Neural progenitor cell (in vitro differentiated cells): ENCODE measurements at regions not wholly inside any gene's neighbourhood (a gene's known extent, or its start where the extent isn't known, plus 50 kb on each side); places are given as distances from the start of the nearest gene placed in this dataset.

Experiments used
- EZH2phosphoT487 ChIP-seq: fragments of 200-600 bp; sonication (generic); IDR thresholded peaks from 2 replicates; pipeline ENCODE4 v1.6.1; 2017; ENCODE audit warnings: antibody characterized with exemption
- TF ChIP-seq, protein P1 (sequence below): fragments of 200-600 bp; sonication (generic); IDR thresholded peaks from 2 replicates; pipeline ENCODE4 v1.5.1; 2017; ENCODE audit warnings: antibody characterized with exemption, mild to moderate bottlenecking

DNA sequence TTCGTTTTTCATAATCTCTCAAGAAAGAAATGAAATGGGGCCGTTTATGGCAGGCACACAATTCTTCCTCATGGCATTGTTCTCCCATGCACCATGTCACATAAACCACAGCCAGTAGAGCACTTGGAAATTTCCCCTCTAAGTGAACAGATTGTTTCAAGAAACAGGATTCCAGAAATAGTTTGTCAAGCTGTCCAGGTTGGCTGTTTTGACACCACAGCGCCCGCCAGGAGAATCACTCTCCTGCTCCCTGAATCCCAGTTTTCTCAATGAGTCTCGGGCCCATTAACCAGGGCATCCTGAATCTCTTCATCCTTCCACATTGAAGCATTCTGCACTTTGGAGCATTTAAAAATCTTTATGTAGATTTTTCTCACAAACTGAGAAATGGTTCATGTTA lies 172.2 kb upstream of the NEBL start:
- TF ChIP-seq, protein P1, sequence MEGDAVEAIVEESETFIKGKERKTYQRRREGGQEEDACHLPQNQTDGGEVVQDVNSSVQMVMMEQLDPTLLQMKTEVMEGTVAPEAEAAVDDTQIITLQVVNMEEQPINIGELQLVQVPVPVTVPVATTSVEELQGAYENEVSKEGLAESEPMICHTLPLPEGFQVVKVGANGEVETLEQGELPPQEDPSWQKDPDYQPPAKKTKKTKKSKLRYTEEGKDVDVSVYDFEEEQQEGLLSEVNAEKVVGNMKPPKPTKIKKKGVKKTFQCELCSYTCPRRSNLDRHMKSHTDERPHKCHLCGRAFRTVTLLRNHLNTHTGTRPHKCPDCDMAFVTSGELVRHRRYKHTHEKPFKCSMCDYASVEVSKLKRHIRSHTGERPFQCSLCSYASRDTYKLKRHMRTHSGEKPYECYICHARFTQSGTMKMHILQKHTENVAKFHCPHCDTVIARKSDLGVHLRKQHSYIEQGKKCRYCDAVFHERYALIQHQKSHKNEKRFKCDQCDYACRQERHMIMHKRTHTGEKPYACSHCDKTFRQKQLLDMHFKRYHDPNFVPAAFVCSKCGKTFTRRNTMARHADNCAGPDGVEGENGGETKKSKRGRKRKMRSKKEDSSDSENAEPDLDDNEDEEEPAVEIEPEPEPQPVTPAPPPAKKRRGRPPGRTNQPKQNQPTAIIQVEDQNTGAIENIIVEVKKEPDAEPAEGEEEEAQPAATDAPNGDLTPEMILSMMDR: no peak
- TF ChIP-seq EZH2phosphoT487: no peak
